NB4 (cell line): ENCODE measurements at regions not wholly inside any gene's neighbourhood (a gene's known extent, or its start where the extent isn't known, plus 50 kb on each side); places are given as distances from the start of the nearest gene placed in this dataset.

ENCODE experiments used
- DNase-seq: peaks from one replicate; pipeline ENCODE4 v3.0.0; 2010; ENCODE audit warnings: low read depth
- H3K4me3 ChIP-seq: one replicate; pipeline ENCODE4 v1.5.1; 2011; ENCODE audit warnings: mild to moderate bottlenecking, low read depth, low read length, moderate library complexity
- CTCF ChIP-seq: IDR thresholded peaks from one replicate; pipeline ENCODE4 v1.5.1; 2012; ENCODE audit warnings: low read depth, low read length
- MYC ChIP-seq: IDR thresholded peaks from 2 replicates; pipeline ENCODE4 v1.6.1; 2011; ENCODE audit warnings: low read depth, low read length
- POLR2A ChIP-seq: IDR thresholded peaks from 2 replicates; pipeline ENCODE4 v1.6.1; 2011; ENCODE audit warnings: mild to moderate bottlenecking; ENCODE audit not compliant: insufficient read length; ENCODE audit errors: extremely low read depth
- TF ChIP-seq, protein P1 (sequence below): IDR thresholded peaks from 2 replicates; pipeline ENCODE4 v1.6.1; 2011; ENCODE audit warnings: low read depth, low read length

DNA sequence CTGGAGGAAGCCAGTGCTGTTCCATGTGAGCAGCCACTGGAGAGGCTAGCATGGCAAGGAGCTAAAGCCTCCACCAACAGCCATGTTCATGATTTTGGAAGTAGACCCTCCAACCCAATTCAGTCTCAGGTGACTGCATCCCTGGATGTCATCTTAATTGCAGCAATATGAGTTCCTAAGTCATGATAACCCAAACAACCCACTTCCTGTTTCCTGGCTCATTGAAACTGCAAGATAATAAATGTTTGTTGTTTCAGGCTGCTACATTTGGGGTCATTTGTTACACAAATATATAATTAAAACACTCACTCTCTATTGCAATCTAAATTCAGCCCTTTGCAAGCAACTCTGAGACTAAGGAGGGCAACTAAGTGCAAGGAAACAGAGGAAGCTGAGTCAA lies 62.4 kb upstream of the SLC24A5 start:
- TF ChIP-seq CTCF: no peak
- TF ChIP-seq, protein P1, sequence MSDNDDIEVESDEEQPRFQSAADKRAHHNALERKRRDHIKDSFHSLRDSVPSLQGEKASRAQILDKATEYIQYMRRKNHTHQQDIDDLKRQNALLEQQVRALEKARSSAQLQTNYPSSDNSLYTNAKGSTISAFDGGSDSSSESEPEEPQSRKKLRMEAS: no peak
- TF ChIP-seq MYC: no peak
- no peak for TF ChIP-seq POLR2A
- no peak overlapping the region for H3K4me3 ChIP-seq
- DNase-seq: no peak

- H3K4me3 ChIP-seq: no peak overlapping the region
- TF ChIP-seq MYC: no peak
- no peak for DNase-seq
Observed at GRCh38 chr15:48059791-48060190, 61.0 kb upstream of the SLC24A5 start.

DNA sequence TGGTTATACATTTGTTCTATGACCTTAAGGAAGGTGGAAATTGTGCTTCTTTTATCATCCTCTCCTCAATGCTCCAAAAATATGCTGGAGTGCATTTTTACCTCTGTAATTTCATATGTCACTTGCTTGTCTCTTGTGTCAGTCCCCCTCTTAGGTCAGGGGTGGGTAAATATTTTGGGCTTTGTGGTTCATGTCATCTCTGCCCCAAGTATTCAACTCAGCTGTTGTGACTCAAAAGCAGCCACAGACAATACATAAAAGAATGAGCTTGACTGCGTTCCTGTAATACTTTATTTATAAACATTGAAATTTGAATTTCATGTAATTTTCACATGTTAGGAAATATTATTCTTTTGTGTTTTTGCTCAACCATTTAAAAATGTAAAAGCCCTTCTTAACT lies 60.4 kb upstream of the SLC24A5 start:
- DNase-seq: no peak
- TF ChIP-seq CTCF (no peak), POLR2A (no peak), MYC (no peak)
- TF ChIP-seq, protein P1: no peak
- no peak overlapping the region for H3K4me3 ChIP-seq

DNA sequence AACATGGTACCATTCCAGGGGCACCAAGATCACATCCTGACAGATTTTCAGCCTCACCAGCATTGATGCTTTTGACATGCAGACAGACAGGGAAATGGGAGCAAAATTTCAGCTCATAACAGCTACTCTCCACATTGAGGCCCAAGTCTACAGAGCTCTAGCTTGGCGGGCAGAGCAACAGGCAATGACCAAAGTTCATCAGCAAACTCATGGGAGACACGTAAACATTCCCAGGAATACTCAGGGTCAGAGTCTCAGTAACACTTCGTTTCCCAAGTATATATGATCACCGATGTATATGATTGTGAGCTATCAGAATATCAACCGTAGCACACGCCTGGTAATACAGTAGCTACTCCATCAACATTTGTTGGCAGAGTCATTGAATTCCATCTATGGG lies 59.2 kb upstream of the SLC24A5 start:
- no peak for DNase-seq
- TF ChIP-seq POLR2A: no peak
- TF ChIP-seq, protein P1: no peak
- TF ChIP-seq MYC: no peak
- no peak overlapping the region for H3K4me3 ChIP-seq

DNA sequence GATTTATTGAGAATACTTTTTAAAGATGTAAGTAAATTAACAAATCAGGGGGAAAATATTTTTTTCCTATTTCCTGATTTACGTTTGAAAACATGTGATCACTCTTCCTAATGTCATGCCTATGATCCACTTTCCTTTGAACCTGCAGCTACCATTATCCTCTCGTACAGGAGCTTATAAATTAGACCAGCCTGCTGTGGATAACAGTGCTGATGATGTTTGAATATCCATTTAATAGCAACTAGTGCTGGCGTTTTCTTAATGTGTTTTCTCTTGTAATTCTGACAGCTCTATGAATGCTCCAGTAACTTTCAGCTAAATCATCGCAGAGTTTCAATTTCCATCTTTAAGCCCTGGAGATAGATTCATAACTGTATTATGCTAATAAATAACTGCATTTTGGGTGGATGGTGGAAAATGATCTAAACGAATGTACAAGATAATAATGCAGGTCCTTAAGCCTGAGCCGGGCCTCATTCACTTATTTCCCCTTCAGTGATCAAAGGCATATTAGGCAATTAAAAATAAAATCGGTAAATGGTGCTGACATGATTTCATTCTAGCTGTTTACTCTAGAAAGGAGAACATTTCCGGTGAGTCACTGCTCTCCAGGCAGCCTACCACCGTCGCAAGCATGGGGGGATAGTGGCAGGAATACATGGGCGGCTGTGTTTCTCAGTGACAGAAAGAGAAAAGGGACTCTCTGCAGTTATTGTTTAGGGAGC lies 58.5 kb upstream of the SLC24A5 start:
- TF ChIP-seq, protein P1: no peak
- DNase-seq: no peak
- no peak overlapping the region for H3K4me3 ChIP-seq

- no peak for DNase-seq
- TF ChIP-seq CTCF: no peak
- TF ChIP-seq MYC: no peak
- no peak for TF ChIP-seq POLR2A
- TF ChIP-seq, protein P1: no peak
- no peak overlapping the region for H3K4me3 ChIP-seq
Observed at GRCh38 chr15:48063411-48063985, 57.3 kb upstream of the SLC24A5 start.

GRCh38 chr15:48064421-48064820 lies 56.4 kb upstream of the SLC24A5 start:
- no peak for TF ChIP-seq MYC
- no peak for TF ChIP-seq POLR2A
- TF ChIP-seq CTCF: no peak
- TF ChIP-seq, protein P1: no peak
- H3K4me3 ChIP-seq: no peak overlapping the region
- DNase-seq: no peak
